Lung (tissue), 11 donors: ENCODE measurements at regions not wholly inside any gene's neighbourhood (a gene's known extent, or its start where the extent isn't known, plus 50 kb on each side); places are given as distances from the start of the nearest gene placed in this dataset.

Source experiments
- ATAC-seq: fragments of 200-7000 bp; cut with Tn5 transposase; one replicate; pipeline ENCODE4 v1.9.1; 2020; ENCODE audit warnings: moderate number of reproducible peaks; ENCODE audit not compliant: insufficient read depth, low FRiP score
- DNase-seq, 3 donors: peaks; one replicate each; pipeline ENCODE4 v3.0.0-alpha.2; 2013 to 2017
- H3K27ac ChIP-seq, 2 donors: one replicate each; pipeline ENCODE4 v1.5.1; 2013; ENCODE audit warnings: mild to moderate bottlenecking in 2 of 2, moderate library complexity in 2 of 2, control low read depth in 1 of 2, inconsistent platforms in 1 of 2, low read depth in 1 of 2, low read length in 1 of 2
- H3K27me3 ChIP-seq, 3 donors: one replicate each; pipeline ENCODE4 v1.5.1; 2013; ENCODE audit warnings: low read length in 2 of 3; ENCODE audit not compliant: control insufficient read depth in 3 of 3, insufficient read depth in 3 of 3
- H3K36me3 ChIP-seq, 4 donors: one replicate each; pipeline ENCODE4 v1.5.1; 2013; ENCODE audit warnings: low read length in 4 of 4, mild to moderate bottlenecking in 1 of 4, moderate library complexity in 1 of 4; ENCODE audit not compliant: control insufficient read depth in 4 of 4, insufficient read depth in 4 of 4
- H3K4me1 ChIP-seq, 5 donors: one replicate each; pipeline ENCODE4 v1.5.1; 2013; ENCODE audit warnings: low read length in 5 of 5, mild to moderate bottlenecking in 2 of 5, moderate library complexity in 1 of 5; ENCODE audit not compliant: control insufficient read depth in 5 of 5, insufficient read depth in 5 of 5
- H3K4me3 ChIP-seq: one replicate; pipeline ENCODE4 v1.5.1; 2013; ENCODE audit warnings: mild to moderate bottlenecking, control low read depth, moderate library complexity
- H3K9ac ChIP-seq, 2 donors: one replicate each; pipeline ENCODE4 v1.5.1; 2013; ENCODE audit warnings: low read length in 2 of 2, control low read depth in 1 of 2; ENCODE audit not compliant: insufficient read depth in 1 of 2
- H3K9me3 ChIP-seq, 4 donors: one replicate each; pipeline ENCODE4 v1.5.1; 2013; ENCODE audit warnings: low read length in 3 of 4, mild to moderate bottlenecking in 1 of 4, moderate library complexity in 1 of 4; ENCODE audit not compliant: control insufficient read depth in 4 of 4, insufficient read depth in 3 of 4
- WGBS, 2 donors: extraction: QIAGEN DNeasy Blood & Tissue Kit; methylation state at CpG; one replicate each; pipeline ENCODE4 v1.1.7; 2013; 5-methylcytosine and 5-hydroxymethylcytosine counted together
- TF ChIP-seq, protein P1 (sequence below): IDR thresholded peaks from 2 replicates; pipeline ENCODE4 v1.5.1; 2012; ENCODE audit warnings: mild to moderate bottlenecking; ENCODE audit errors: control extremely low read depth, extremely low read depth
- donor health status: control.
- donor health status: control.
- donor health status: Bipolar disorder and iron deficiency.
- donor health status: healthy.
- donor health status: DM: yes; HTN: yes; CAD: no.

GRCh38 chr2:57598551-57598950 is 448.1 kb upstream of the VRK2 start:
- TF ChIP-seq, protein P1, sequence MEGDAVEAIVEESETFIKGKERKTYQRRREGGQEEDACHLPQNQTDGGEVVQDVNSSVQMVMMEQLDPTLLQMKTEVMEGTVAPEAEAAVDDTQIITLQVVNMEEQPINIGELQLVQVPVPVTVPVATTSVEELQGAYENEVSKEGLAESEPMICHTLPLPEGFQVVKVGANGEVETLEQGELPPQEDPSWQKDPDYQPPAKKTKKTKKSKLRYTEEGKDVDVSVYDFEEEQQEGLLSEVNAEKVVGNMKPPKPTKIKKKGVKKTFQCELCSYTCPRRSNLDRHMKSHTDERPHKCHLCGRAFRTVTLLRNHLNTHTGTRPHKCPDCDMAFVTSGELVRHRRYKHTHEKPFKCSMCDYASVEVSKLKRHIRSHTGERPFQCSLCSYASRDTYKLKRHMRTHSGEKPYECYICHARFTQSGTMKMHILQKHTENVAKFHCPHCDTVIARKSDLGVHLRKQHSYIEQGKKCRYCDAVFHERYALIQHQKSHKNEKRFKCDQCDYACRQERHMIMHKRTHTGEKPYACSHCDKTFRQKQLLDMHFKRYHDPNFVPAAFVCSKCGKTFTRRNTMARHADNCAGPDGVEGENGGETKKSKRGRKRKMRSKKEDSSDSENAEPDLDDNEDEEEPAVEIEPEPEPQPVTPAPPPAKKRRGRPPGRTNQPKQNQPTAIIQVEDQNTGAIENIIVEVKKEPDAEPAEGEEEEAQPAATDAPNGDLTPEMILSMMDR = no peak
- Histone ChIP-seq H3K4me3 (no peak overlapping the region), H3K4me1 (no peaks in the 10 kb centered on the region), H3K9me3 (peaks cover 0 to 3% (median 0%) of the 10 kb centered on the region in 4 donors), H3K27me3 (no peaks in the 10 kb centered on the region), H3K36me3 (no peaks in the 10 kb centered on the region), H3K9ac (no peak overlapping the region), H3K27ac (no peak overlapping the region)
- DNase-seq (peak in 1 of 3 donors; percentile 0), ATAC-seq (no peak)
- WGBS, 2 donors = 11 to 32% methylated on average over 4 of the region's 4 CpGs

- no peak for ATAC-seq
- Histone ChIP-seq H3K9me3 (no peaks in the 10 kb centered on the region), H3K27me3 (no peaks in the 10 kb centered on the region), H3K4me1 (no peaks in the 10 kb centered on the region), H3K27ac (no peak overlapping the region), H3K36me3 (no peaks in the 10 kb centered on the region), H3K4me3 (no peak overlapping the region), H3K9ac (no peak overlapping the region)
- TF ChIP-seq, protein P1 = no peak
- no peak for DNase-seq
- WGBS, 2 donors = 41 to 48% methylated on average over 2 of the region's 2 CpGs
Observed at GRCh38 chr2:57602733-57603132, 443.9 kb upstream of the VRK2 start.

- no peak overlapping the region for H3K4me3 ChIP-seq
- ATAC-seq (no peak), DNase-seq (no peak)
- no peaks in the 10 kb centered on the region for H3K4me1 ChIP-seq
- TF ChIP-seq, protein P1 = no peak
- no peaks in the 10 kb centered on the region for H3K27me3 ChIP-seq
- WGBS, 2 donors = 76 to 93% methylated on average over 3 of the region's 3 CpGs
- no peak overlapping the region for H3K9ac ChIP-seq
- no peak overlapping the region for H3K27ac ChIP-seq
- H3K36me3 ChIP-seq = no peaks in the 10 kb centered on the region
- H3K9me3 ChIP-seq = no peaks in the 10 kb centered on the region
Observed at GRCh38 chr2:57614988-57615387, 431.6 kb upstream of the VRK2 start.

- Histone ChIP-seq H3K9me3 (no peaks in the 10 kb centered on the region), H3K36me3 (no peaks in the 10 kb centered on the region), H3K27ac (no peak overlapping the region), H3K9ac (no peak overlapping the region), H3K4me1 (no peaks in the 10 kb centered on the region), H3K4me3 (no peak overlapping the region), H3K27me3 (no peaks in the 10 kb centered on the region)
- TF ChIP-seq, protein P1 = no peak
- 48 to 72% methylated on average over 1 of the region's 1 CpG for WGBS, 2 donors
- ATAC-seq (no peak), DNase-seq (peak in 1 of 3 donors; percentile 0)
Observed at GRCh38 chr2:57615855-57616556, 430.6 kb upstream of the VRK2 start.
